Nephron progenitor cell (in vitro differentiated cells): ENCODE measurements at regions not wholly inside any gene's neighbourhood (a gene's known extent, or its start where the extent isn't known, plus 50 kb on each side); places are given as distances from the start of the nearest gene placed in this dataset.

Experiments
- DNase-seq: peaks from one replicate; pipeline ENCODE4 v3.0.0; 2021
- H3K27ac Mint-ChIP-seq: 2 replicates; pipeline ENCODE4 v1.8.0; 2021; ENCODE audit warnings: mild to moderate bottlenecking, moderate library complexity, mixed read lengths
- H3K27me3 Mint-ChIP-seq: 2 replicates; pipeline ENCODE4 v1.8.0; 2021; ENCODE audit warnings: mild to moderate bottlenecking, low read depth, mixed read lengths; ENCODE audit not compliant: poor library complexity
- H3K36me3 Mint-ChIP-seq: 2 replicates; pipeline ENCODE4 v1.8.0; 2021; ENCODE audit warnings: low read depth, mixed read lengths
- H3K4me1 Mint-ChIP-seq: 2 replicates; pipeline ENCODE4 v1.8.0; 2021; ENCODE audit warnings: mixed read lengths
- H3K4me3 Mint-ChIP-seq: 2 replicates; pipeline ENCODE4 v1.8.0; 2021; ENCODE audit warnings: mild to moderate bottlenecking, moderate library complexity, mixed read lengths
- H3K9me3 Mint-ChIP-seq: 2 replicates; pipeline ENCODE4 v1.8.0; 2021; ENCODE audit warnings: mild to moderate bottlenecking, moderate library complexity, mixed read lengths
- CTCF ChIP-seq: fragments of 200-600 bp; sonication (generic); IDR thresholded peaks from 2 replicates; pipeline ENCODE4 v1.5.0; 2021; ENCODE audit warnings: antibody characterized with exemption

GRCh38 chr5:63837437-63837836 lies 124.8 kb downstream of the HTR1A start:
- DNase-seq: no peak
- H3K36me3 Mint-ChIP-seq: no peaks in the 10 kb centered on the region

GRCh38 chr5:63831381-63831780 lies 130.9 kb downstream of the HTR1A start:
- Mint-ChIP-seq H3K36me3 (no peaks in the 10 kb centered on the region), H3K4me3 (no peak overlapping the region), H3K4me1 (no peaks in the 10 kb centered on the region), H3K27me3 (peaks cover 3% of the 10 kb centered on the region), H3K9me3 (no peaks in the 10 kb centered on the region), H3K27ac (no peak overlapping the region)
- no peak for TF ChIP-seq CTCF
- DNase-seq: no peak

More at GRCh38 chr5:63837437-63837836, 124.8 kb downstream of the HTR1A start:
- Mint-ChIP-seq H3K27me3 (no peaks in the 10 kb centered on the region), H3K4me1 (no peaks in the 10 kb centered on the region), H3K27ac (no peak overlapping the region), H3K9me3 (no peaks in the 10 kb centered on the region), H3K4me3 (no peak overlapping the region)
- TF ChIP-seq CTCF: no peak

- DNase-seq: no peak
- no peak for TF ChIP-seq CTCF
- Mint-ChIP-seq H3K27ac (no peak overlapping the region), H3K4me1 (no peaks in the 10 kb centered on the region), H3K36me3 (no peaks in the 10 kb centered on the region), H3K27me3 (peaks cover 4% of the 10 kb centered on the region), H3K9me3 (no peaks in the 10 kb centered on the region), H3K4me3 (no peak overlapping the region)
Measured at GRCh38 chr5:63825984-63826383, 136.3 kb downstream of the HTR1A start.

GRCh38 chr5:63823583-63823982 lies 138.7 kb downstream of the HTR1A start:
- no peak for TF ChIP-seq CTCF
- Mint-ChIP-seq H3K4me1 (no peaks in the 10 kb centered on the region), H3K27me3 (peaks cover 4% of the 10 kb centered on the region), H3K9me3 (no peaks in the 10 kb centered on the region), H3K36me3 (no peaks in the 10 kb centered on the region), H3K27ac (no peak overlapping the region), H3K4me3 (no peak overlapping the region)
- DNase-seq: no peak

GRCh38 chr5:63822614-63823013 lies 139.6 kb downstream of the HTR1A start:
- TF ChIP-seq CTCF: no peak
- Mint-ChIP-seq H3K9me3 (no peaks in the 10 kb centered on the region), H3K36me3 (no peaks in the 10 kb centered on the region), H3K27ac (no peak overlapping the region), H3K4me1 (no peaks in the 10 kb centered on the region), H3K4me3 (no peak overlapping the region), H3K27me3 (peaks cover 7% of the 10 kb centered on the region)
- no peak for DNase-seq

- no peak for TF ChIP-seq CTCF
- Mint-ChIP-seq H3K4me3 (no peak overlapping the region), H3K4me1 (no peaks in the 10 kb centered on the region), H3K9me3 (peaks cover 7% of the 10 kb centered on the region), H3K27me3 (peaks cover 3% of the 10 kb centered on the region), H3K27ac (no peak overlapping the region), H3K36me3 (no peaks in the 10 kb centered on the region)
- no peak for DNase-seq
Measured at GRCh38 chr5:63820577-63820976, 141.7 kb downstream of the HTR1A start.
